ENCODE measurements at regions not wholly inside any gene's neighbourhood (a gene's known extent, or its start where the extent isn't known, plus 50 kb on each side); places are given as distances from the start of the nearest gene placed in this dataset.
"Not testable (repeated sequence)": the region's sequence is repeated elsewhere in the genome, so short reads cannot be mapped to it uniquely, and the experiment has no call there.

DNA sequence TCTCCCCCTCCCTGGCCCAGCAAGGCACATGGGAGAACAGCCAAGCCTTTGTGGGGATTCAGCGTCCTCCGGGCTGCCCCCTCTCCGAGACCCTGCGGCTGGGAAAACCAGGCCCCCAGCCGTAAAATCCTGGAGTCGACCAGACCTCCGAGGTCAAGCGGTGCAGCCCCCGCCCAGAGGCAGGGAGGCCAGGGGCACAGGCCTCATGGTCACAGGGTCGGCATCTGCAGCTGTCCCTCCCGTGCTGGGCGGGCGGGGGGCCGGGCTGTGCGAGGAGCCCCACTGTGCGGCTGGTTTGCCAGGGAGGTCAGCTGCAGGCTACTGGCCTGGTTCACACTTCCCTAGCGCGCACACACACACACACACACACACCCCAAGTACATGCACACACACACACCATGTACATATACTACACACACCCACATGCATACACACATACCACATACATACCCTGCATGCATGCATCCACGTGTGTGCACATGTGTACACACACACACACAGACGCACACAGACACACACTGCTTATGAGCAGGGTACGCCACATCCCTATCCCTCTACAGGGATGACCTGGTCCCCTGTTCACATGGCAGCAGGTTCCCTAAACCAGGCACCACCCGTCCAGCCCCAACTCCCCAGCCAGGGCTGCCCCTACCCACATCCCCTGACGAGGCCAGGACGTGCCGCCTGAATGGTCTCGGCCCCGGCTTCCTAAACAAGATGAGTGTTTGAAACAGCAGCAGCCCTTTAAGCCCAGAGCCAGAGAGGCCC is 108.9 kb upstream of the CIBAR2 start:
- DNase-seq (ENCODE audit: low spot score): no peak

DNA sequence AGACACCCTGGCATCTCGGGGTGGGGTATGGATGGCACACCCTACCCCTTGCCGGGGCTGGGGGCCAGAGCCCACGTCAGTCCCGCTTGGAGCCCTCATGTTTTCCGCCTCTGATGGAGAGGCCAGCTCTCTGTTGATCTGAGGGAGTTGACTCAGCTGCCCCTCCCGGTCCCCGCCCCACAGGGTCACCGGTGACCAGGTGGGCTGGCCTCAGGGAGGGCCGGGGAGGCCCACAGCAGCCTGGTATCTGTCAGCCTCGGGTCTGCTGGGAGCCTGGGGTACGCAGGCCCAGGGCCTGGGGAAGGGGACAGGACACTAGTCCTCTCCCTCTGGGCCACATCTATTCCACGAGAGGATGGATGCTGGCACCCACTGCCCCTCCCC is 109.5 kb upstream of the CIBAR2 start:
- DNase-seq (ENCODE audit: low spot score): no peak

DNA sequence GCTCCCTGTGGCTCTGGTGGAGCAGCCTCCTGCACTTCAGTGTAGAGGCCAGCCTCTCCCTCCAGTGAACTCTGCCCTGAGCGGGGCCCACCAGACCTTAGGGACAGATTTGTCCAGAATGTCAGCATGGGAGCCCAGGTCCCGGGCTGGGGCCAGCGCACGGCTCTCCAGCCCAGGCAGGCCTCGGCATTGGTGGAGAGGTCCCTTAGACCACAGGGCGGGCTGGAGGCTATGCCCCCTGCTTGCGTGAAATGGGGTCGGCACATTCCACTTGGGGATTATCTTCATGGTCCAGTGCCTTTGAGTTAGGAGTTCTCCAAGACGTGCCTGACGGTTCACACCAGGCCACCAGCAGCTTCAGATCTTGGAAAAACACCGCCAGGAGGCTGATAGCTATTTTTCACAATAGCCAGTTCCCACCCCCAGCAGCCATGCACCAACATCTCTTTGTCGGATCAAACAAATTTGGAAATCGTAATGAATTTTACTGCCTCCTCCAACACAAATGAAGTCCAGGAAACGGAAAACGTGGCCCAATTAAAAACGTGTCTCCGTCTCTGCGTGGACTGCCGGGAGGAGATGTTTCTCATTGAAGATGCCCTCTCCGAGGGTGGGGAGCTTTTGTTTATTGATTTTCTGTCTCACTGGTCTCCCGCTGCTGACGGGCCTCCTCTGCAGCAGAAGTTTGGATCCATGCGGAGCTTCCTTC is 110.0 kb upstream of the CIBAR2 start:
- no peak for DNase-seq (ENCODE audit: low spot score)

DNA sequence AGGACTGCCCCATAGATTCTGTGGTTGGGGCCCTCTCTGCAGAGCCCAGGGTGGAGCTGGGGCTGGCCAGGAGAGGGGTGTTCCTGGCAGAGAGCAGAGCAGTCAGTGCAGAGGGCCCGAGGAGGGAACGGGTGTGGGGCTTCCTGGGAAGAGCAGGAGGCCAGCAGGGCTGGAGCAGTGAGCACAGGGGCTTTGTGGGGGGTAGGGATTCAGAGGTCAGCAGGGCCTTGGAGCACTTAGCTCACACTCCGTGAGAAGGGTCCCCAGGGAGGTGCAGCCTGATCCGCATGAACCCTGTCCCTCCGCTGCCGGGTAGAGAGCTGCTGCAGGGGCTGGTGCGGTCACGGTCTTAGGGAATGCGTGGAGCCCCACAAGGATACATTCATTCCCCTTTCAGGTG is 113.0 kb upstream of the CIBAR2 start:
- no peak for DNase-seq (ENCODE audit: low spot score)

DNA sequence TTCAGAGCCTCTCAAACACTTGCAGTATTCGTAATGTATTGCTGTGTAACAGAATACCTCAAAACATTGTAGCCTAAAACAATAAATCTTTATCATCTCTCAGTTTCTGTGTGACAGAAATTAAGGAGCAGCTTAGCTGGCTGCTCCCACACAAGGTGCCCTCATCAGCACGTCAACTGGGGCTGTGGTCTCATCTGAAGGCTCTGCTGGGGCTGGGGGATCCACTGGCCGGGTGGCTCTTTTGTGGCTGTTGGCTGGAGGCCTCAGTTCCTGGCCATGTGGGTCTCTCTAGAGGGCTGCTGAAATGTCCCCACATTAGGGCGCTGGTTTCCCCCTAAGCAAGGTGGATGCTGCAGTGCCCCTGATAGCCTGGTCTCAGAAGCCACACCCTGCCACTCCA is 113.4 kb upstream of the CIBAR2 start:
- DNase-seq (ENCODE audit: low spot score): no peak

DNA sequence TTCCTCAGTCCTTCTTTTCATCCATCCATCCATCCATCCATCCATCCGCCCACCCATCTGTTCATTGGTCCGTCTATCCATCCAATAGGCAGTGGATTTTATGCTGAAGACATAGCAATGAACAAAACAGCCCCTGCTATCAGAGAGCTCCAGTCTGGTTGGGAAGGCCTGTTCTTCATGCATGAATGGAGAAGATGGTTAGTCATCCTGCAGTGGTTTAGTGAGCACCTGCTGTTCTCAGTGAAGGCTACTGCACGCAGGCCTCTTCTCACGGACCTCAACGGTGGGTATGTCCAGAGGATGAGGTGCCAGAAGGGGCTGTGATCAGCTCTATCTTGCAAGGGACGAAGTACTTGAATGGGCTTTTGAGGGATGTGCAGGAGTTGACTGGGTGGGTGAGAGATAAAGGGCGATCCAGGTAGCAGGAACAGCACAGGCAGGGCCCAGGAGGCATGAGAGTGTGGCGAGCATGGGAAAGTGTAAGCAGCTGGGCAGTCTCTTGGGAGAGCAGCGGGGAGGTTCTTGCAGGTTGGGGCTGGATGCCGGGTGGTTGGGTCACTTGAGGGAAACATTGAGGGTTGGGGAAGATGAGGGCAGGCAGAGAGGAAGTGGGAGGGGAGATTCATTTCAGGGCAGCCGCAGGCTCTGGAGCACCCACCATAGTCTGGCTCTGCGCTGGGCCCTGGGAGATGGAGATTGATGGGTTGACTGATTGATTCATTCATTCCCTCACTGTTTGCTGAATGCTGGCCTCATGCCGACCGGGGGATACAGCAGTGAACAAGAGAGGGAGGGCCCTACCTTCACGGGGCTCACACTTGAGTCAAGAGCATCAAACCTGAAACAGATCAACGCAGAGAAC is 115.0 kb upstream of the CIBAR2 start:
- no peak for DNase-seq (ENCODE audit: low spot score)

DNA sequence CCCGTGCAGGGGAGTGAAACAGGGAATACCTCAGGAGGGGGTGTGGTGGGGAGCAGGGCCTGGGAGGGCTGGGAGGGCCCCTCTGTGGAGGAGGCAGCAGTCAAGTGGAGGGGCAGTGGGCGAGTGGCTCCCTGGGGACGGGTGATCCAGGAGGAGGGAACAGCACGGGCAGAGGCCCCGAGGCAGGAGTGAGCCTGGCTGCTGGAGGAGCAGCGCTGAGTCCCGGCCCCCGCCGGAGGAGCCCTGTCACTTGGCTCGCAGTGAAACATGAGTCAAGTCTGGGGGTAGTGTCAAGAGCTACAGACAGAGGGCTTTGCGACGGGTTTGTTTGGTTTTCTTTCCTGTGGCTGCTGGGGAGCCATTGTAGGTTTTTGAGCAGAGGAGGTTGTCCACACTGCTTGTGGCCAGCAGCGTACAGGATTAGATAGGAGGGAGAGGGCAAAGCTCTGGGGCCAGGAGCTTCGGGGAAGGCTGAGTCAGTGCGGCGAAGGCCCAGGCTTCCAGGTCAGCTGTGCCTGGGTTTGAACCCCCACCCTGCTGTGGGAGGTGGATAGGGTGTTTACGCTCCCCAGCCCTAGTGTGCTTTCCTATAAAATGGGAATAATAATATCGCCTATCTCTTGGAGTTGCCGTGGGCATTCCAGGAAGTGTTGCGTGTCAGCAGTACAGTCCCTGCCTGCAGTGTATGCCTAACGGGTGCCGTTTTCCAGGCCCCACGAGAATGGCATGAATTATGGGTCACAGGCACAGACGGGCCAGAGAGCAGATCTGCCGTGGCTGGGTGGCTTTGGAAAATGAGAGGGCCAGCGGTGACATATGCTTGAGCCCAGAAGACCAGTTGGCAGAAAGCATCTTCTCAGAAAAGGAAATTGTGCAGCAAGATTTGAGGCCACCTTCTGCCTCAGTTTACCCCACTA is 115.9 kb upstream of the CIBAR2 start:
- no peak for DNase-seq (ENCODE audit: low spot score)

DNA sequence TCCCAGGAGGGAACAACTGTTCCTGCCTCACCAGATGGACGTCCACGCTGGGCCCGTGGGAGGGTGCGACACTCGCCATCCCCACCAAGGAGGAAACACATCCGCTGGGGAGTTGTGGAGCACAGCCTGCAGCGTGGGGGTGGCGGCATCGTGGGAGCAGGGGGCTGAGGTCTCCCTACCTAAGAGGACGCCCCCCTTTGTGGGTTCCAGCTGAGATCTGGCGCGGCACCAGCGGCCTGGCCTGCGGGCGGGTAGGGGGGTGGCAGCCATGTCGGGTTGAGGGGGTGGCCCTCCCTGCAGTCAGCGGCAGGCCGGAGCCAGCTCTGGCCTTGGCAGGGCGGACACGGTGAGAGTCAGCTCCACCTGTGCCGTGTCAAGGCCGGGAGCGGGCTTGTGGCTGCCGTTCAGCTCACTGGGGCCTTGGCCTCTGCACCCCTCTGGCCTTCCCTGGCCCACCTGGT is 116.7 kb upstream of the CIBAR2 start:
- DNase-seq (ENCODE audit: low spot score): no peak

DNA sequence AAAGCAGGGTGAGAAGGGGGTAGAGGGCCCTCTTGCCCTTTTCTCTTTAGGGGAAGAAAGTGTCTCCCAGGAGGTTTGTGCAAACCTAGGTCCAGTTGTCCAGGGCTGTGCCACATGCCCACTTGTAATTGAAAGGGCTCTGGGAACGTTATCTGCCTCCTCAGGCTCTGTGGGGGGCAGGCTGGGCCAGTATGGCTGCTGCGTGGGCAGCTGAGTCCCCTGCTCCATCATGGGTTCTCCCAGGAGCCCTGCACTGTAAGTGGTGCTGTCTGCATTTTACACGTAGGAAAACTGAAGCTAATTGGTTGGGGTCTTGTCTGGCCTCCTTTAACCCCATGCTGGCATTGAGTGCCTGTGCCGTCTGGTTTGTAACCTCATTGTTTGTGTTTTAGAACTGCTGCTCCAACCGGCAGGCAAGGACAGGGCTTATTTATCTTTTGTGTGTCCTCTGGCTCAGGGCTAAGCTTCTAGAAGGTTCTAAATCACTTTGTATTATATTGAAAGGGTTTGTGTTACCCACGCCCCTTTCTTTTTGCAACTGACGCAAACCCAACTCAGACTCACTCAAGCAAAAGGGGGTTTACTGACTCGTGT is 117.7 kb upstream of the CIBAR2 start:
- DNase-seq (ENCODE audit: low spot score): no peak

DNA sequence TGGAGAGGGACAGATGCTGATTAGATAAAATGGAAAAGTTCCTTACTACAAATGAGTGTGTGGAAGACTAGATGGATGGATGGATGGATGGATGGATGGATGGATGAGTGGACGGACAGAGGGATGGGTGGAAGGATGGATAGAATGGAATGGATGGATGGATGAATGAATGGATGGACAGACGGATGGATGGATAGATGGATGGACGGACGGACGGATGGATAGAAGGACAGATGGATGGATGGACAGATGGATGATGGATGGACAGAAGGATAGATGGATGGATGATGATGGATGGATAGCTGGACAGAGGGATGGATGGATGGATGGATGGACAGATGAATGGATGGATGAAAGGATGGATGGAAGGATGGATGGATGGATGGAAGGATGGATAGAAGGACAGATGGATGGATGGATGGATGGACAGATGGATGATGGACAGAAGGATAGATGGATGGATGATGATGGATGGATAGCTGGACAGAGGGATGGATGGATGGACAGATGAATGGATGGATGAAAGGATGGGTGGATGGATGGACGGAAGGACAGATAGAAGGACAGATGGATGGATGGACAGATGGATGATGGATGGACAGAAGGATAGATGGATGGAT is 118.6 kb upstream of the CIBAR2 start:
- DNase-seq (ENCODE audit: low spot score): not testable (repeated sequence)

DNA sequence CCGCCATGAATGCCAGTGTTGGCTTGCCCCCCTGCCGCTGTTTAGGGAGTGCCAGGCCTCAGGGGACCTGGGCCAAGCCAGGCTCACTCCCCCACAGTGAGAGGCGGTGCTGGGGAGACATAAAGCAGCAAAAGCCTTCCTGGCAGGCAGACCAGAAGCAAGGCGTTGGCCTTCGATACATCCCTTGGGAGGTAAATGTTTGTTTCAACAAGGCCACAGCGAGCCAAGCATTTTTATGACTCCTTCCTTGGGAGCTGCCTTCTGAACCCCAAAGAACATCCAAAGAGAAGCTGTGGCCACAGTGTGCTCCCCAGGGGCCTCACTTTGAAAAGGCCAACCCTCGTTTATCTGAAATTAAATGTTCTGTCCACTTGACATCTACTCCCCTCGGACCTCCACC is 119.7 kb upstream of the CIBAR2 start:
- no peak for DNase-seq (ENCODE audit: low spot score)

DNA sequence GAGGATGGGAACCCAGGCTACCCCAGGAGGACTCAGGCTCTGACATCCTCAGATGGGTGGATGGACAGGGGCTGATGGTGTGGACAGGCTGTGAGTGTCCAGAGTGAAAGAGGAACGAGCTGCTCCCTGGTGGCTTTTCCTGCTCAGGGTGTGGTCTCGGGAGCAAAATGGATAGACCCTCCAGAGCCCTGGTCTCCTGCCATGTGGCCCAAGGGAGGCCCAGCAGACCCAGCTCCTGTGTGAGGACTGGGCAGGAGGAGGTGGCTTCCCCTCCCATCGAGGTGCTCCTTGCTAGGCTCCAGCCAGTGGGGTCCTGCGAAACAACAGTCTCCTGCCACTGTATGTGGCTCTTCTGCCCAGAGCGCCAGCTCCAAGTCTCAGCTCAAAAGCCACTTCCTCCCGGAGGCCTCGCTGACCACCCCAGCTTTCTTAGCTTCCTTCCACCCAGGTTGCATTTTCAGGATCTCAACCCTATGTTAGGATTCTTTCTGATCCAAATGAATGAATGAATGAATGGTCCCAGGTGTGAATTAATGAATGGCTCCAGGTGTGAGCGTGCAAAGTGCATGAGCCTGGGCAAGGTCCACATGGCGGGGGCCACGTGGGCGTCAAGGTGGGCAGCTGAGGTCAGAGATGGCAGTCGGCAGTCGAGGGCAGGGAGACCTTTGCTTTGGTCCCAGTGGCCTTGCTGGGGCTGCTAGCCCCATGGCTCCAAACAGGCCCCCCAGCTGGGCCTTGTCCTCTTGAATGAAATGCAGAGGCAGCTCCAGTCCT is 120.3 kb upstream of the CIBAR2 start:
- DNase-seq (ENCODE audit: low spot score): no peak

DNA sequence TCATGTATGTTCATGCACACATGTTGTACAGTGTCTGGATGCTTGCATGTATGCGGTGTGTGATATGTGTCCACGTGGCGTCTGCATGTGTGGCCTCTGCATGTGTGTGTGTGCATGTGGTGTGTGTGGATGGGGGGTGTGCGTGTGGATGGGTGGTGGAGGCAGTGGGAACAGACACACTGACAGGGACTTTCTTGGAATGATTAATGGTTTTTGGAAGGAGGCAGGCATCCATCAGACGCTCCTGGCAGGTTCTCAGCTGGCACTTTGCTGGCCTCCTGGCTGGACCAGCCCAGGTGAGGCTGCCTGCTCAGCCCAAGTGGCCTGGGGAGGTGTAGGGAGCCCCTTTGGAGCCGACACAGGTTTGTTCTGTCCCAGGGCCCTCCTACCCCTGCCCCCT is 121.2 kb upstream of the CIBAR2 start:
- no peak for DNase-seq (ENCODE audit: low spot score)

DNA sequence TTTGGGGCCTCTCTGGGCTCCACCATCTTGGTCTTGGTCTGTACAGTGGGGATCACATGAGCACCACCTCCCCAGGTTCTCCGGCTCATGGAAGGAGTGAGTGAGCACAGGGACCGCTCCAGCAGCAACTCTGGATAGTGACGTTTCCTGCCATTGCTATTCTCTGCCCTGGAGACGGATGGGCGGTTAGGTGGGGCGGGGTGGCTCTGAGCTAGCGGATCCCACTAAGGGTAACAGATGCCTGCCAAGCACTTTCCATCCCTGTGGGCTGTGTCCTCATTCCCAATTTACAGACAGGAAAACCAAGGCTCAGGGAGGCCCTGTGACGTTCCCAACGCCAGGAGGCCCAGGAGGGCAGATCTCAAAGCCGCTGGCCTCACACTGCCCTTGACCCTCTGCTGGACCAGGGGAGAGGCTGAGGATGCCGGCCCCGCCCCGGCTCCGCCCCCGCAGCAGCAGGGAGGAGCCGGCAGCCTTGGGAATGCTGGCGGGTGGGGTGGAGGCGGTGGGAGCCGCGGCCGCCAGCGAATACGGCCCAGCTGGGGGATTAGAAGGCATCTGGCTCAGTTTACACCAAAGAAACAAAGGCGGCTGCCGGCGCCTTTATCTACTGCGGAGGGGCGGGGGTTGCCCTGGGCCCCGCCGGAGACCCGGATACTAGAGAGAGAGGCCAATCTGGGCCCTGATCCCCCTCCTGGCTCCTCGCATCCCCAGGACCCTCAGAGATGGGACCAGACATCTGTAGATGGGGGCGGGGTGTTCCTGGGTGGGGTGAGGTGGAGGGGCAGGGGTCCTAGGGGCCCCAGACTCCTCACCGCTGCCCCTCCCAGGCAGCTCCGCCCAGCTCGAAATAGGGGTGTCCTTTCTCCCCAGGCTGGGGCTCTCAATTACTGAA is 122.3 kb upstream of the CIBAR2 start:
- DNase-seq (ENCODE audit: low spot score): peak; percentile 41

DNA sequence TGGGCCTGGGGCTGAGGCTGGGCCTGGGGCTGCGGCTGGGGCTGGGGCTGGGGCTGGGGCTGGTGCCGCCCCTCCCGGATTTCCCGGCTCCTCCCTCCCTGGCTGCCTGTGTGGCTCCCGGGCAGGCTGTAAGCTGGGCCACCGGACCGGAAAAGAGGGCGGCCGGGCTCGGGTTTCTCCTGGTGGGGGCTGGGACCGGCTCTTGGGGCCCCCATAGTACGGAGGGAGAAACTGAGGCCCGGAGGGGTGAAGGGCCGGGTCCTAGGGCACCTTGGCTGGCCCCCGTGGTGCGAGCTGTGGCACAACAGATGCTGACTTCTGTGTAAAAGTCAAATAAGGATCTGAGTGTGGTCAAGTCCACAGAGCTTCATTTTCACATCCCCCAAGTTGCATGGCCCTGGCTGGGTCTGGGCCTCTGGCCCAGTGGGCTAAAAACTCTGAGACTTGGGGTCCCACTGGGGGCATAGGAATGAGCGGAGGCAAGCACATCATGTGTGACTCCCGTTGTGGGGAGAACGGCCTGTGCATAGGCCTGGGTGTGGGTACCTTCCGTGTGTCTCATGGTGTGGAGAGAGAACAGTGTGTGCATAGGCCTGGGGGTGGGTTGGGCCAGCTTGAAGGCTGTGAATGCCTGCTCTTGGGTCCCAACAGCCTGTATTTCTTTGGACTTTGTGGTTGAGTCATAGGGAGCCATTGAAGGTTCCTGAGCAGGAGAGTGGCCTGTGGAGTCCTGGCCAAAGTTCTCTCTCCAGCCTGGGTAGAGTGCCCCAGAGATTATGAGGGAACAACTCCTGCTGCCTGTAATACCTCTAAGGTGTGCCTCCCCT is 123.9 kb upstream of the CIBAR2 start:
- DNase-seq (ENCODE audit: low spot score): no peak

DNA sequence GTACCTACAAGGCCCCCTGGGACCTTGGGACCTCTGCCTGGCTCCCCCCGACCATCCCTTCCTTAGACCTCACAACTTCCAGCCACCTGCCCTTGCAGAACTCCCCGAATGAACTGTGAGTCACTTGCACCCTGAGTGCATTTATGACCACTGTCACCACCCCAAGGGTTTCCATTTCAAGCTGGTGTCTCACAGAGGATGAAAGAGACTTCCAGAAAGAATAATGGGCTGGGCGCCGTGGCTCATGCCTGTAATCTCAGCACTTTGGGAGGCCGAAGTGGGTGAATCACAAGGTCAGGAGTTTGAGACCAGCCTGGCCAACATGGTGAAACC is 124.5 kb upstream of the CIBAR2 start:
- DNase-seq (ENCODE audit: low spot score): no peak

DNA sequence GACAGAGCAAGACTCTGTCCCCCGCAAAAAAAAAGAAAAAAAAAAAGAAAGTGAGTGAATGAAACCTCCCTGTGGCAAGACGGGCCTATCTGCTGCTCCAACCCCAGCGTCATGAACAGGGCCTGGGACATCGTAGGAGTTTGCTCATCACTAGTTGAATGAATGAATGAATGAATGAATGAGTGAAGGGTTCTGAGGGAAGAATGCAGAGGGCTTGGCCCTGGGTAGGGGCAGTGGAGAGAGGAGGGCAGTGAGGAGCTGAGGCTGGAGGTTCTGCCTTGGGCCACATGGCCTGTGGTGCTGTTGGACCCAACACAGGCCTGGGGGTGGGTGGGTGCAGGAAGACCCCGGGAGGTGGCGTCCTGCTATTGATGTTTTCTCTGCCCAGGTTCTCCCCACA is 125.5 kb upstream of the CIBAR2 start:
- DNase-seq (ENCODE audit: low spot score): no peak

DNA sequence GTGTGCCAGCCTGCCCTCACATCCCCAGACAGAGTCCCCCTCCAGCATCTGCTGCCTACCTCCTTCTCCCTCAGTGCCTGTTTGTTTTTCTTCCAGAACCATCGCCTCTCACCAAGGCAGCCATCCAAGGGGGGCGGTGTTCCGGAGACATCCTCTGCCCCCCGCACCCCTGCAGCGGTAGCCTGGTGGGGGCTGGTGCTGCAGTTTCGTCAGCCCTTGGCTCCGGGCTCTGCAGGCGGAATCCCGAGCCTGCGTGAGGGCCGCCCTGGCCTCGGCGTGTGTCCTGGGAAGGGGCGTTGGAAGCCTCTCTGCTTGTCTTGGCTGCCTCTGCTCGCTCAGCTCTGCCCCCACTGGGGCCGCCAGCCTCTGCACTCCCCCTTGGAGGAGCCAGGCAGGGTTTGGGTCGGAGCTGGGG is 126.0 kb upstream of the CIBAR2 start:
- peak; percentile 68 for DNase-seq (ENCODE audit: low spot score)

Data from mucosa of gallbladder (tissue), 1 donor.